NCI-H1436 treated with DMSO at 0.1 percent for 48 hours (cell line): ENCODE measurements at regions not wholly inside any gene's neighbourhood (a gene's known extent, or its start where the extent isn't known, plus 50 kb on each side); places are given as distances from the start of the nearest gene placed in this dataset.

ENCODE experiments used
- DNase-seq: peaks from one replicate; lab custom pipeline; 2025; lab: John Stamatoyannopoulos, UW

DNA sequence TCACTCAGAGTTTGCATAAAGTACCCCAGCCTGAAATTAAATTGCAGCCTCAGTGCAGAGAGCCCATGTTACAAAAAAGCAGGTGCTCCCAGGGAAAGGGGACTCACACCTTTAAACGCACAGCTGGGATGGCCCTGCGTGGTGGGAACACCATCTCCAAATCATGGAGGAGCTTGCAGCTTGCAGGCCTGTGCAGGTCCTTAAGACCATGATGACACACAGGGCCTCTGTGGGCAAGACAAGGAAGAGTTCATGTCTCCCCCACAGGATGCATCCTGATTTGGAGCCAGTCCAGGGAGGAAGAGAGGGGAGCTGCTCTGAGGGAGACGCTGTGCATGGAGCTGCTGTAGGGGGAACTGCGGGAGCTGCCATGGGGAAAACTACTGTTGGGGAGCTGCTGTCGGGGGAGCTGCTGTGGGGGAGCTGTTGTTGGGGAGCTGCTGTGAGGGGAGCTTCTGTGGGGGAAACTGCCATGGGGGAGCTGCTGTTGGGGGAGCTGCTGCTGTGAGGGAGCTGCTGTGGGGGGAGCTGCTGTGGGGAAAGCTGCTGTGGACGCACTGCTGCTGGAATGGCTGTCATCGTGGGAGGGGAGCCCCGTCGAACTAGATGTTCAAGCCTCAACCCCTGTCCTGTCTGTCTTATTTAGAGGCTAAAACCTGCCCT lies 113.9 kb downstream of the MATN1 start:
- DNase-seq: no peak

DNA sequence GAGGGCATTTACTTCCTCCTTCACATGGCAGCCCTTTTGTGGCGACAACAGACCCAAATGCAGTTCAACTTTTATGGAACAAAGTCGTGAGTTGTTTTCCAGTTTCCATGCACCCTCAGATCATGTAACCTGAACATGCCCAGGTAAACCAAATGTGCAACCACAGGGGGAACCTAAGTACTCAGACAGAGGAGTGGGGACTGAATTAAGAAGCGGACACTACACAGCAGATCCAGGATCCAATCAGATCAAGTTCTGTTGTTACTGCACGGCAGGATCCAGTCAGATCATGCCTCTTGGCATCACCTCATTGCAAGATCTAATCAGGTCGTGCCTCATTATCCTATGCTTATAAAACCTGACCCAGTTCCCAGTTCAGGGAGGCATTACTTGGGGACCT lies 115.7 kb downstream of the MATN1 start:
- DNase-seq: no peak

DNA sequence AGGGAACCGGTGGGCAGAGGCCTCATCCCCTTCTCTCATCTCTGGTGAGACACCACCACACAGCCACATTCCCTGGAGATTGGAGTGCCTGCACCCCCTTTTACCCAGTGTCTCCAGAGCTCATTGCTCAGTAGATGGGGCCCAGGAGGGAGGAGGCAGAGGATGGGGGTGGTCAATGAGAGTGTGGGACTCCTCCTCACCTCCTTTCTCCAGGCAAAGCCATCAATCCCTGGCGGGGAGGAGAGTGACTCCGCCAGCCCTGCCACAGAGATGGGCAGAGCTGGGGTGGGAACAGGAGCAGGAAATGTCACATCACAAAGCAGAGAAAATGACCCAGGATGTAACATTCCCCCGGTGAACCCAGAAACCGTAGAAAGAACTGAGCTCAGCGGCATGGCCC lies 117.2 kb downstream of the MATN1 start:
- no peak for DNase-seq

DNA sequence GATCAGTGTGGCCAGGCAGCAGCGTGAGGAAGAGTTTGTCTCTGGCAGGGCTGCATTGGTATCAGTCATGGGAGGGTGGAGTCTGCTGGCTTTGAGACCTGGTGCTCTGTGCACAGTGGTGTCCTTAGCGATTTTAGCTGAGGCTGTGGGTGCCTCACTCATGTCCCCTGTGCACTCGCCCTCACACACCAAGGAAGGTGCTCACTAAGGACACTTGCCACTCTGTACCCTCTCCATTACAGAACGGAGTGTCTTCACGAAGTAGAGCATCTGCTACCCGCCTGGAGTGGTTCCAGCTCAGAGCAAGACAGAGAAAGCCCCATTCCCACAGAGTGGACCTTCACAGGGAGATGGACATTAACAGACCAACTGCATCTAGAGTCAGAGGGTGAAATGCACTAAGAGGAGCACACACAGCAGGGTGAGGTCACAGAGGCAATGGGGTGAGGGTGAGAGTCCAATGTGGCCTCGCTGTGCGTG lies 117.9 kb downstream of the MATN1 start:
- no peak for DNase-seq

DNA sequence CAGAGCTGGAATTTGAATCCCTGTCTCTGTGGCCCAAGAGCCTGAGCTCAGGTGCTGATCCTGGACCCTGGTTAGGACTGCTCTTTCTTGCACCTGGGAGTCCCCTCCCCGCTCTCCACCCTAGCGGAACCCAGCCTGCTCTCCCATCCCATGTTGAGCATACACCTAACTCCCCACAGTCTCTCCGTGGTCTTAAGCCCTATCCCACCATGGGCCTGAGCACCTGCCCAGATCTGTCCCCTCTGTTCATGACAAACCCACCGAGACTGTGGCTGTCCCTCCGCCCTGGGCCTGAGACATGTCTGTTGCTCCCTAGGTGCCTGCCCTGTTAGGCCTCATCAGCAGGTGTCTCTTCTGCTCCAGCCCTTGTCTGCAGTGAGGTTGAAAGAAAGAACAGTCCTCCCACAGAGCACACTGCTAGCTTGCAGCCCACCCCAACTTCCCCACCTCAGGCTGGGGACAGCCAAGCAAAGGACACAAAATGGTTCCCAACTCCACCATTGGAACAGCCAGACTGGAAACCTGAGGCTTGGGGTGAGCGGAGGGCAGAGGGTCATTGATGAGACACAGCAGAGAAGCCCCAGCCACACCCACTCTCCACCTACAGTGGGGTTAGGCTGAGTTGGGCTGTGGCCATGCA lies 118.5 kb downstream of the MATN1 start:
- no peak for DNase-seq

DNA sequence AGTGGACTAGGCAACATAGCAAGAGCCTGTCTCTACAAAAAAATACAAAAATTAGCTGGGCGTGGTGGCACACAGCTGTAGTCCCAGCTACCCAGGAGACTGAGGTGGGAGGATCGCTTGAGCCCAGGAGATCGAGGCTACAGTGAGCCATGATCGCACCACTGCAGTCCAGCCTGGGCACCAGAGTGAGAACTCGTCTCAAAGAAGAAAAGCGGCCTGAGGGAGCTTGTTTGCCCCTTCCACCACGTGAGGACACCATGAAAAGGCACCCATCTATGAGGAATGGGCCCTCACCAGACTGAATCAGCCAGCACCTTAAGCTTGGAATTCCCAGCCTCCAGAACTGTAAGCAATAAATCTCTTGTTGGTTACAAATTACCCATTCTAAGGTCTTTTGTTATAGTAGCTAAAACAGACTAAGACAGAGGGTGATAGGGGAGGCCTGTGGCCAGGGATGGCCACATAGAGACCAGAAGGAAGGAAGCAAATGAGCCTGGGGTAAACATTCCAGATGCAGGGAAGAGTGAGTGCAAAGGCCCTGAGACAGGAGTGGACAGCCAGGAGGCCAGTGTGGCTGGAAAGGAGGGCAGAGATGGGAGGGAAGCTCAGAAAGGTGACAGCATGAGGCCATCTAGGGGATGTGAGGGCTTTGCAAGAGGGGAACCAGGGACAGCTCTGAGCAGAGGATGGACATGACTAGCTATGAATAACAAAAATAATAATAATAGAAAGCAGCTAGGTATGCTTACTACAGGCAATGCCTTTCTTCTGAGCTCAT lies 120.1 kb downstream of the MATN1 start:
- no peak for DNase-seq

DNA sequence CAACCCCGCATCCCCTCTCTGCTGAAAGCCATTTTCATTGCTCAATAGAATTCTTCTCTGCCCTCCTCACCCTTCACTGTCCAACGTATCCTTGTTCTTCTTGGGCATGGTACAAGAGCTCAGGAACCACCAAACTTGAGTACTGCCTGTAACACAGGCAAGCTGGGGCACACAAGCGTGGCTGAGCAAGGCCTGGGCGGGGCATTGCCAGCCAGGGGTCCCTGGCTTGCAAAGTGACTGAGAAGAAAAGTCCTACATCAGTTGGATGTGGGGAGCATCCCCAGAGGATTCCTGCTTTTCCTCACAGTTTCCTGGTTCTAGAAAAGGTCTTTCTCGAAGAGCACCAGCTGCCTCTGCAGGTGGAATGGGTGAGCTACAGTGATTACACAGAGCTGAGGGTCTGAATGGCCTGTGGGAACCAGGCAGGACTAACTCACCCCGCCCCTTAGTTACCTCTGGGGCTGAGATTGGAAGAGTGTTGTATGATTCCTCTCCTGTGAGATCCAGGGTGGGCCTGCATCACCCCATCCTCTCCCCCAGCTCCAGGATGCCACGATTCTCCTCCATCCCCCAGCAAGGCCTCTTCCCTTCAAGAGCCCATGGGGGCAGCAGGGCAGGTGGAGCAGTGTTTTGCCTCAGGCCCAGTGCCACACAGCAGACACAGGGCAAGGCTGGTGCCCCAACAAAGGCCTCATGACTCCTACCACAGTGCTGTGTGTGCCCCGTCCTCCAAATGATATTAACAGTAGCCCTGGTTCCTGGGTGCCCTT lies 121.9 kb downstream of the MATN1 start:
- DNase-seq: no peak

DNA sequence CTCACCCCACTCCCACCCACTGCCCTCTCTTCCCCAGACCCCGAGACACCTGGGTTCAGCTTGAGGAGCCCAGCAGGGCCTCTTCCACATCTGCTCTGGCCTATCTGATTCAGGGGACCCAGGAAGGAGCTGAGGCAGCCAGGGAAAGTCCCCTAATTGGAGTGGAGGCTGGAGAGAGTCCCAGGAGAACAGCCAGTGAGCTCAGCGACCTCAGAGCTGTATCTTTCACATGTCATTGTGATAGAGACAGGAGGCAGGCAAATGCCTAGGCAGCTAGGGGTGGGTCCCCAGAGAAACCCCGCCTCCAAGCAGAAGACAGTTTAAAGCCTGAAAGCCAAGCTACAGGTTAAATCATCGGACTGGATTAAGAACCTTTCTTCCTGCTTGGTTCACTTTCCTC lies 122.7 kb downstream of the MATN1 start:
- no peak for DNase-seq

DNA sequence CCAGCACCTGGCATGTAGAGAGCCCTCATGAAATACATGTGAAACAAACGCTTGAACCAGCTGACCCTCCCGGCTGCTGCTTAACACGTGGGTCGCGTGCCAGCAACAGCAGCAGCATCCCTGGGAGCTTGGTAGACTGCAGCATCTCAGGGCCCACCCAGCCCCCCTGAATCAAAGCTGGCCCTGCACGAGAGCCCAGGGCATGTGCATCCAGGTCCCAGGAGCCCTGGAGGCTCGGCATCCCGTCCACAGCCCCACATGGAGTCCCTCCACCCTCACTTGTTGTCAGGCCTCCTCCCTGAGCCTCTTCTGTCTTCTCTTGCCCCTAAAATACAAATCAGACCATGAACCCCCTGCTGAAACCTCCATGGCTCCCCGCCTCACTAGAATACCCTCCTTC lies 123.1 kb downstream of the MATN1 start:
- no peak for DNase-seq

DNA sequence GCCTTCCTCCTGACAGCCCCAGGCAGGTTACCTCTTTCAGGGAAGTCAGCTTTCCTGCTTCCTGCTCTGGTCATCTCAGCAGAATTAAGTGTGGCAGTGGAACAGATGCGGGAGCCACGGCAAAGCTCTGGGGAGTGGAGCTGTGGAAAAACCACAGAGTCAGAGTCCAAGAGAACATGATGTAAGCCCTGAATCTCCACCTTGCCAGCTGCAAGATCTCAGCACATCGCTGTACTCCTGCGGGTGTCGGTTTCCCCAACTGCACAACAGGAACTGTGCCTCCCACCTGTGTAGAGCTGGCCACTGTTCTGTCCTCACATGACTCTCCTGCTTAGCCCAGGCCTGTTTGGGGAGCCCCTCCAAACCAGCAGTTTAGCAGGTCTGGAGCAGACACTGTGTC lies 123.7 kb downstream of the MATN1 start:
- no peak for DNase-seq

DNA sequence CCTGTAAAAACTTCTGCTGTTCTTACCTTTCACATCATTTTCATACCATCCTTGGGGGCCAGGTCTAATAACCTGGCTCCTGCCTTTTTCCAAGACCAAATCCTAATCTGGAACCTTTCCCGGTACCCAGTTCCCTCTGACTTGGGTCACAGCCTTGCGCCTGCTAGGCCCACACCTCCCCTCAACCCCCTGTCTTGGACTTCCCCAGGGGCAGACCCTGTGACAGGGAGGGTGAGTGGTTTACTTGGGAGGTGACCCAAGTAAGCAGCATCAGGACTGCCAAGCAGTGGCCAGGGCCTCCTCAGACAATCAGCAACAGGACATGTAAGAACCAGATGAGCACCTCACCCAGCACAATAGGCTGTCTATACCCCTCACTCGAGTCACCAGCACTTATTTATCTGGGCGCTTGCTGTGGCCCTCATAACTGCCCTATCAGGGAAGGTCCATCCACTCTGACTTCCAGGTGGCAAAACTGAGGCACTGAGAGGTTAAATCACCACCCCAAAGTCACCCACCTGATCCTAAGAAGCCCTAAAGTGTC lies 124.7 kb downstream of the MATN1 start:
- no peak for DNase-seq

DNA sequence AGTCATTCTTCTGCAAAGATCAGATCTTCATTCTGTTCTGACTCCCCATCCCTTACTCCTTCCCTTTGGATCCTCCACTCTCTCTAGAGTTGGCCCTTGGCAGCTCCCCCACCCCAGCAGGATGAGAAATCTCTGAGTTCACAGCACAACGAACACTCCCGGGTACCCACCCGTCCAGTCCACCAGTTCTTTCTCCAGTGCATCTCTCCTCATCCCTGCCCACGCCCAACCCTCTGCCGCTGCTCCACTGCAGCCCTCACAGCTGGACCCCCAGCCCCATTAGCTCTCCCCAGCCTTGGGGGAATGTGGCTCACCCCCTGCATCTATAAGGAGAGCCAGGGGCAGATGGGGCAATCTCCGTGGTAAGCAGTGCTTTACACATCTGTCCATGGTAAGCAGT lies 125.7 kb downstream of the MATN1 start:
- DNase-seq: no peak

DNA sequence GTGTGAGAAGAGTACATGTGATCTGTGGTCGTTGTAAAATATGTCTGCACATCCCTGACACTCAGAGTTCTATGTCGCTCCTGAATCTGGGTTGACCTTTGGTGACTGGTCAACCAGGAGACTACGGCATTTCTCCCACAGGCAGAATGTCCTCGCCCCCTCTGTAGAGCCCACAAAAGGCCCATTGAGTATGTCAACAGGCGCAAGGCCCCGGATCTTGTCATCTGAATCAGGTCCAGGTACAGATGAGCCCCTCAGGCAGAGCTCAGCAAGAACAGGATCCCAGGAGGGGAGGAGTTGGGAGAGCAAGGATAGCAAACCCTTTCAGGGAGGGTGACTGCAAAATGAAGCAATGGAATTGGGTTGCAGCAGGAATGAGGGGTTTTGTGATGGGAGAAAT lies 126.5 kb downstream of the MATN1 start:
- DNase-seq: no peak

DNA sequence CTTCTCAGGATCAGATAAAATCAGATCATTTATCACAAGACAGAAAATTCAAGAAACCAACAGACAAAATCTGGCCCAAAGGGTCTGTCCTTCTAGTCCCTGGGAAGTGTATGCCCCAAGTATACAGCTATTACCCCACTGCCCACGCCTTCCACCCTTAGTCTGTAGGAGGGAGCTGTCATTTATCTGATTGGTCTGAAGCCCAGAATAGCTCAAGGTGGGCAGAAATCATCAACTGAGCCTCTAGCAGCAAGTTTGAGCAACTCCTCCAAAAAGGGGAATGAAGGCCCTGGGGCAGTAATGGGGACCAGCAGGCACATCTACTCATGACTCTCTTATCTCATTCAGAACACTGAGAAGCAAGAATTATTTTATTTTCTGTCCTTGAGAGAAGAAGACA lies 126.9 kb downstream of the MATN1 start:
- no peak for DNase-seq

DNA sequence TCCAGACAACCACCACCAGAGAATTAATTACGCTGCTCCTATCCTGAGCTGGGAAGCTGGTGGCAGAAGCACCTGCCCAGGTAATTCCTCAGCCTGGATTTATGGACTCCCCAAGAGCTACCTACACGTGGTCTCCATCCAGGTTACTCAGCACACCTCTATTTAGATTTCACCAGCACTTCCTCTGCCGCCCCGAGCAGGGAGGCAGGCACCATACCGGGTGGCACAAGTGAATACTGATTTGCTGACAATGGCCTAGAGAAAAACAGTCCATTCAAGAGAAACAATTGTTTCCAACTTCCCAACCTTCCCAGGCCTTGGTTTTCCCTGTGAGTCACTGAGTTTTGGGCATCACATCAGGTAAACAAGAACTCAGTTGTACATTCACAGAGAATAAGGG lies 134.3 kb downstream of the MATN1 start:
- DNase-seq: no peak

DNA sequence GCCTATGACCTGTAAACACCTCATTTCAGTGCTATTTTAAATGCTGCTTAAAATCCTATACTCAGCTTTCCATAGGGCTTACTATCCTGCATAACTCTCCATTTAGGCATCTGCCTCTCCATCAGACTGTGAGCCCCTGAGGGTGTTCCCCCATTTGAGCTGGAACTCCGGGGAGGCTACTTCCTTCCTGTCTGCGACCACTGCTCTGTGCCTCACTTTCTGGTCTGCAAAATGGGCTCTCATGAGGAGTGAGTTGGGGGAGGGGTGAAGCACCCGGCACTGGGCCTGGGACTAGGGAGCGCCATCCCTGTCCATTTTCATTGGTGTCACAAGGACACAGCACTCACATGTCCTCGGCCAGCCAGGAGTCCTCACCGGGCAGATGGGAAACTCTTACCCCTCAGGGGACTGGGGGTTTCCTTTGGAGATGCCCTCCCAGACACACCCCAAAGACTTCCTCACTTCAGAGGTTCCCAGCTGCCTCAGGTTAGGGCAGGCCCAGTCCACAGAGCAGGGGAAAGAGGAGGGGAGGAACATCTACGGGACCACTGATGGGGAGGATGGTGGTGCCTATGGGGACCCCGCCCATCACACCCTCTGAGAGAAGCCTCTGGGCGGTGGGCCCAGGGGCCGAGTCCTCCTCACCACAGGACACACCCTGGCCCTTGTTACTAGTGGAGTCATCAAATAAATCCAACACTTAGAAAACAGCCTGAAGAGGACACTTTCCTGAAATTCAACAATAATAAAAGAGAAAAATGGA lies 134.9 kb downstream of the MATN1 start:
- no peak for DNase-seq

DNA sequence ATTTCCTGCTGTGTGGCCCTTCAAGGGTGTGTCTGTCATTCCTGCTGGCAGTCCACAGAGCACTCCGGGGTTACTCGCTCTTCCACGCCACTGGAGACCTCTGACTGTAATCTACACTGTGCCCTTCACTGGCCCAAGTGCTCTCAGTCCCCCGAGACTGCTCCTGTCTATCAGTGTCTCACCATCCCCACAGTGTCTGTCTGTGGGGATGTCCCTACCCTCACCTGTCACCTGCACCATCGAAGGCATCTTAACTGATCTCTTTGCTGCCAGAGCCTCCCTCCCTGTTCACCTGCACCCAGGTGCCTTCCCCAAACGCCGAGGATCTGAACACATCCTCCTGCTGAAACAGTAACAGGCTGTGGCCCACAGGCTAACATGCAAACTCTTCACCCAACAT lies 136.7 kb downstream of the MATN1 start:
- no peak for DNase-seq

DNA sequence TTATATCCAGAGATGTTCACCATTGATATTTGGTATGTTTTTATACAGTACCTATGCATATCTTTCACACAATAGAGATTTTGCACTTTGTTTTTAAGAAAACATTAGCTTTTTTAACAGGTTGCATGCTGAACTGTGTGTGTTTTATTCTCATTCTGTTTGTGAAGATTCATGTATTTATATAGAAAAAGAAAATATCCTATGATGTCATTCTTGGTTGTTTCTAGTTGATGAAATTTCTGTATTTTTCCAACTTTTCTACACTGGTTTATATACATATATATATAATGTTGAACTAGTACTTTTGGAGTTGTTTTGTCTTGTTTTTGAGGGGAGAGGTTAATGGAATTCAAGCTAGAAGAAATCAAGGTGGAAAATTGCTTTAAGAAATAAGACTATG lies 143.8 kb downstream of the MATN1 start:
- no peak for DNase-seq

DNA sequence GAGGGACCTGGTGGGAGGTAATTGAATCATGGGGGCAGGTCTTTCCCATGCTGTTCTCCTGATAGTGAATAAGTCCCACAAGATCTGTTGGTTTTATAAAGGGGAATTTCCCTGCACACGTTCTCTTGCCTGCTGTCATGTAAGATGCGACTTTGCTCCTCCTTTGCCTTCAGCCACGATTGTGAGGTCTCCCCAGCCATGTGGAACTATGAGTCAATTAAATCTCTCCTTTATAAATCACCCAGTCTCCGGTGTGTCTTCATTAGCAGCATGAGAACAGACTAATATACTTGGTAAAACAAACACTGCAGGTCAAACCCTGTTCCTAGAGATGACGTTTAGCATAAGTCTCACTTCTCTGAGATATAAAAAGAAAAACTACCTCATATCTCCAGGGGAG lies 148.3 kb downstream of the MATN1 start:
- DNase-seq: no peak

DNA sequence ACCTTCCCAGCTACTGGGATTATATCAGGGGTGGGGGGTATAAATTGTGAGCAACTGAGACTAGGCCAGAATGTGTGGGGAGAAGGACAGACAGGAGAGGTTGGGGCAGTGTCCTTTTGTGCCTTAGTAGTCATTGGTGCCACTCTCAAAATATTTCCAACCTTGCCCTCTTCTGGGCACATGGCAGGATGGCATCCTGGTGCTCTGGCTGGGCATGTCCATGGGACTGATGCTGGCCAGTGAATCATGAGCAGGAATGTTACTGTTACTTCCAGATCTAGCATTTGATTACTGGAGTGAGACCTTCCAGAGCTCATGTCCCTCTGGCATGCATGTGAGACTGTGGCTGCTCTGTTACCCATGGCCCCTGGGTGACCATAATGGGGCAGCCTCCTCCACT lies 151.2 kb downstream of the MATN1 start:
- no peak for DNase-seq

DNA sequence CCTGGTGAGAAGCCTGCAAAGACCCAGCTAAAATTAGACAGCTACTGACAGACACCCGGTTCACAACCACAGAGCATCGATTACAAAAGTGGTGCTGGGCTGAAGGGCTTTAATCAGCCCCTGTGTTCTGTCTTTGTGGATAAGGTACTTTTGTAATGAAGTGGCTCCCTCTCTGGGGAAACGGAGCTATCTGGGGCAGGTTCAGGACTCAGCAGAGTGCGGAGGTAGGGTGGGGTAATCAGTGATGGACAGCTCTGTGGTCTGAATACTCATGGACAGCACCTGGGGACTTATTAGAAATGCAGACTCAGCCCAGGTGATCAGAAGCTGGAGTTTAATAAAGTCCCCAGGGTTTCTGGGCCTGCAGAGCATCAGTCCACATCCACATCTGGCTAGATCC lies 152.0 kb downstream of the MATN1 start:
- no peak for DNase-seq

DNA sequence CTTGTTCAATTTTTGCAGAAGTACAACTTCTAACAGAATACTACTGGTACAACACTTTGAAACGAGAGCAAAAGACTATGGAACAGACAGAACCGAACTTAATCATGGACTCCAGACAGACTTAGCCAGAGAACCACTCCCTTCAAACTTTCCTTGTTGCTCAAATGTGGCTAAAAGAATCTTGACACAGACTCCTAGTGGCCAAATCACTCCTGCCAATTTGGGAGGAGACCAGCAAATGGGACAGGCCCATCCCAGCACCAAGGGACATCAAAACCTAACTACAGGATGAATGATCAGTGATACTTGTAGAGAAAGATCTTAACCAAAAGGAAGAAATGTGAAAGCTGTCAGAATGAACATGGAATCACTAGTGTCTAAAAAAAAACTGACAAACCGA lies 154.0 kb downstream of the MATN1 start:
- DNase-seq: no peak
